ENCODE measurements at regions not wholly inside any gene's neighbourhood (a gene's known extent, or its start where the extent isn't known, plus 50 kb on each side); places are given as distances from the start of the nearest gene placed in this dataset.

DNA sequence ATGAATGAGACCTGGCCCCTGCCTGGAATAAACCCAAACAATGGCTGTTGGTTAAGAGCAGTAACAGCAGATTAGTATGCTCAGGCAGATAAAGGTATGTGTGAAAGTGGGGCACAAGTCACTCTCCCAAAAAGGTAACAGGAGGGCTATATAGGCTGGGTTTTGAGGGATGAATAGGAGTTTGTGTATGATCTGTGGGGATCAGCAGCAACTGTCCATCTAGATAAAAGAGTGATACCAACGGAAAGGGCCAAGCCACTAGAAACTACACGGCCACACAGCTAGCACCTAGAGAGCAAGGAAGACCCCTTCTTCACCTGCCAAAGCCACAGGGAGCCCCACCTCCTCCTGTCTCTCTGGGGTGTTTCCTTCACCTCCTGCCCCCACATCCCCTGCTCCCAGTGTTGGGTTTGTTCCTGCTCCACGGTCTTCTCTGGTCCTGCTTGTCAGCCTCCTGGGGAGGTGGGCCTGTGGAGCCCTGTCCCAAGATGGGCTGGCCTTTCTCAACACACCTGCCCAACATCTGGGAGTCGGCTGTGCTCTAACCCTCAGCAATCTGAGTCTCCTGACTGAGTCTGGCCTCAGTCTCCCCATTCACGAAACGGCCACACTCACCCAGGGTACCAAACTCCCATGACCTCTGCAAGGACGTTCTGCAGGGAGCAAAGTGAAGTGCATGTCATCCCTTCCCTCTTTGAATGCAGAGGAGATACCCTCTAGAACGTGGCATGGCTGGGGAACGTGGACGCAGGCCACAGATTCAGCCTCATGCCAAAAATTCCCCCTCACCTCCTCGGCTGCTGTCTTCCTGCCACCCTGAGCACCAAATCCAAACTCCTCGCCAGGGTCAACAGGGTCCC lies 108.2 kb downstream of the NCOR2 start:
- TF ChIP-seq, protein P1, sequence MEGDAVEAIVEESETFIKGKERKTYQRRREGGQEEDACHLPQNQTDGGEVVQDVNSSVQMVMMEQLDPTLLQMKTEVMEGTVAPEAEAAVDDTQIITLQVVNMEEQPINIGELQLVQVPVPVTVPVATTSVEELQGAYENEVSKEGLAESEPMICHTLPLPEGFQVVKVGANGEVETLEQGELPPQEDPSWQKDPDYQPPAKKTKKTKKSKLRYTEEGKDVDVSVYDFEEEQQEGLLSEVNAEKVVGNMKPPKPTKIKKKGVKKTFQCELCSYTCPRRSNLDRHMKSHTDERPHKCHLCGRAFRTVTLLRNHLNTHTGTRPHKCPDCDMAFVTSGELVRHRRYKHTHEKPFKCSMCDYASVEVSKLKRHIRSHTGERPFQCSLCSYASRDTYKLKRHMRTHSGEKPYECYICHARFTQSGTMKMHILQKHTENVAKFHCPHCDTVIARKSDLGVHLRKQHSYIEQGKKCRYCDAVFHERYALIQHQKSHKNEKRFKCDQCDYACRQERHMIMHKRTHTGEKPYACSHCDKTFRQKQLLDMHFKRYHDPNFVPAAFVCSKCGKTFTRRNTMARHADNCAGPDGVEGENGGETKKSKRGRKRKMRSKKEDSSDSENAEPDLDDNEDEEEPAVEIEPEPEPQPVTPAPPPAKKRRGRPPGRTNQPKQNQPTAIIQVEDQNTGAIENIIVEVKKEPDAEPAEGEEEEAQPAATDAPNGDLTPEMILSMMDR (IDR thresholded peaks at IDR 0.05), result no peak
- Histone ChIP-seq H3K9me3 (no peaks in the 10 kb centered on the region), H3K36me3 (peaks cover 0 to 72% (median 31%) of the 10 kb centered on the region in 3 donors), H3K4me3 (no peak overlapping the region), H3K27me3 (no peaks in the 10 kb centered on the region), H3K4me1 (peaks cover 5 to 43% (median 32%) of the 10 kb centered on the region in 4 donors), H3K27ac (peak overlapping the region; percentile 80 to 94)
- intact Hi-C loops (cut with DNase I; ENCODE audit: low total_unique reads), result loop anchor here (5.0 kb wide), 2 partner anchors 77 to 108 kb away; partner anchors contain the start of gene NCOR2
- DNase-seq, result no peak

DNA sequence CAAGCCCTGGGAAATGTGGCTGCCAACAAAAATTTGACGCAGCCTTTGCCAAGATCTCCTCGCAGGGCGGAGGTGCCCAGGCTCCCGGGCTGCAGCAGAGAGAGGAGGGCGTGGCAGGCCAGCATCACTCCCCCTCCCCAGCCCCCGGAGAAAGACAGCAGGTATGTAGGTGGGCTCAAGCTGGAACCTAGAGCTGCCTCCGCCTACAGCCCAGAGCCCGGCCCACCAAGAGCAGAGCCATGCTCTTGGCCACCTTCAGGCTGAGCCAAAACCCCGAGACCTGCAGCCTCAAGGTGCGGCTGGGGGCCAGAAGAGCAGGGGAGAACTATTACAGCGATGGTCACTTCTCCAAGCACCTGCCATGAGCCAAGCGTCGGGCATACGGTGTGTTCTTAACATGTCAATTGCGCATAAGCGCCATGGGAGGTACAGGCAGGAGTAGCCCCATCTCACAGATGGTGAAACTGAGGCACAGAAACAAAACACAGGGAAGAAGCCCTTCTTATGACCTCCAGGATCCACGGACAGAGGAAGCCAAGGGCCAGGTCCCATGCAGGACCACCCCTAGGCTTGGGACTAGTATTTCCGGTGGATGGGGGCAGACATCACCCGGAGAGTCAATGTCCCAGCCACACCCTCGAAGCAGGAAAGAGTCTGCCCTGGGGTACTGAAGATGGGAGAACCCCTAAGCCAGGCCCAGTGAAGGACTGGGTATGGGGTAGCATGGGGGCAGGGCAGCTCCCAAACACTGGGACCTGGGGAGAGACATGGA lies 109.0 kb downstream of the NCOR2 start:
- no peaks in the 10 kb centered on the region for H3K9me3 ChIP-seq
- TF ChIP-seq, protein P1 (IDR thresholded peaks at IDR 0.05), result no peak
- H3K4me1 ChIP-seq, result peaks cover 10 to 51% (median 40%) of the 10 kb centered on the region in 4 donors
- H3K4me3 ChIP-seq, result peak overlapping the region; percentile 34 to 42
- peaks cover 0 to 64% (median 28%) of the 10 kb centered on the region in 3 donors for H3K36me3 ChIP-seq
- intact Hi-C loops (cut with DNase I; ENCODE audit: low total_unique reads), result loop anchor here (5.0 kb wide), 2 partner anchors 76 to 109 kb away; partner anchors contain the start of gene NCOR2
- DNase-seq, result no peak
- H3K27me3 ChIP-seq, result no peaks in the 10 kb centered on the region
- H3K27ac ChIP-seq, result peak overlapping the region; percentile 80 to 94

GRCh38 chr12:124457287-124458219 lies 109.9 kb downstream of the NCOR2 start:
- H3K27ac ChIP-seq, result peak overlapping the region; percentile 80 to 94
- peak; percentile 95 to 97 for DNase-seq
- no peaks in the 10 kb centered on the region for H3K9me3 ChIP-seq
- peaks cover 0 to 55% (median 20%) of the 10 kb centered on the region in 3 donors for H3K36me3 ChIP-seq
- TF ChIP-seq, protein P1 (IDR thresholded peaks at IDR 0.05), result peak in 1 of 2 experiments; percentile 12
- H3K27me3 ChIP-seq, result no peaks in the 10 kb centered on the region
- intact Hi-C loops (cut with DNase I; ENCODE audit: low total_unique reads), result loop anchor here (5.0 kb wide), 2 partner anchors 75 to 110 kb away; partner anchors contain the start of gene NCOR2
- peak overlapping the region; percentile 34 to 42 for H3K4me3 ChIP-seq
- peaks cover 10 to 60% (median 49%) of the 10 kb centered on the region in 4 donors for H3K4me1 ChIP-seq

GRCh38 chr12:124456652-124457152 lies 110.7 kb downstream of the NCOR2 start:
- no peaks in the 10 kb centered on the region for H3K9me3 ChIP-seq
- DNase-seq, result peak in 1 of 2 donors; percentile 75
- H3K27ac ChIP-seq, result peak overlapping the region; percentile 80 to 94
- H3K27me3 ChIP-seq, result no peaks in the 10 kb centered on the region
- intact Hi-C loops (cut with DNase I; ENCODE audit: low total_unique reads), result loop anchor here (5.0 kb wide), 2 partner anchors 74 to 111 kb away; partner anchors contain the start of gene NCOR2
- TF ChIP-seq, protein P1 (IDR thresholded peaks at IDR 0.05), result no peak
- H3K4me1 ChIP-seq, result peaks cover 10 to 60% (median 51%) of the 10 kb centered on the region in 4 donors
- peak overlapping the region; percentile 34 to 42 for H3K4me3 ChIP-seq
- peaks cover 0 to 49% (median 15%) of the 10 kb centered on the region in 3 donors for H3K36me3 ChIP-seq

Measured in tibial artery (tissue), 4 donors.